Myocyte (in vitro differentiated cells): ENCODE measurements at regions not wholly inside any gene's neighbourhood (a gene's known extent, or its start where the extent isn't known, plus 50 kb on each side); places are given as distances from the start of the nearest gene placed in this dataset.
A peak's percentile ranks its signal among the peaks of the same experiment; 100 is the strongest.

ENCODE experiments used
- DNase-seq: peaks from one replicate; pipeline ENCODE4 v3.0.0-alpha.2; 2012; ENCODE audit warnings: low read depth

GRCh38 chr6:112795316-112795715, 448.2 kb downstream of the RFPL4B start:
- DNase-seq = no peak

GRCh38 chr6:112796712-112797111, 449.6 kb downstream of the RFPL4B start:
- DNase-seq = no peak

GRCh38 chr6:112799889-112800288, 452.8 kb downstream of the RFPL4B start:
- no peak for DNase-seq

- no peak for DNase-seq
Observed at GRCh38 chr6:112800439-112800838, 453.3 kb downstream of the RFPL4B start.

GRCh38 chr6:112800916-112801315, 453.8 kb downstream of the RFPL4B start:
- DNase-seq = no peak

- no peak for DNase-seq
Observed at GRCh38 chr6:112801468-112802080, 454.4 kb downstream of the RFPL4B start.

- DNase-seq = peak; percentile 74
Observed at GRCh38 chr6:112802144-112802543, 455.0 kb downstream of the RFPL4B start.

GRCh38 chr6:112804638-112805330, 457.7 kb downstream of the RFPL4B start:
- DNase-seq = no peak

- no peak for DNase-seq
Observed at GRCh38 chr6:112806163-112806865, 459.2 kb downstream of the RFPL4B start.

- DNase-seq = no peak
Observed at GRCh38 chr6:112821476-112821875, 474.3 kb downstream of the RFPL4B start.

- no peak for DNase-seq
Observed at GRCh38 chr6:112822769-112823168, 475.6 kb downstream of the RFPL4B start.

GRCh38 chr6:112827793-112828192, 480.7 kb downstream of the RFPL4B start:
- DNase-seq = peak; percentile 27

- no peak for DNase-seq
Observed at GRCh38 chr6:112831022-112831421, 483.9 kb downstream of the RFPL4B start.

- peak; percentile 89 for DNase-seq
Observed at GRCh38 chr6:112833581-112834131, 486.5 kb downstream of the RFPL4B start.

- DNase-seq = no peak
Observed at GRCh38 chr6:112835078-112835477, 487.9 kb downstream of the RFPL4B start.

- peak; percentile 47 for DNase-seq
Observed at GRCh38 chr6:112839525-112839961, 492.4 kb downstream of the RFPL4B start.

GRCh38 chr6:112841553-112842329, 494.6 kb downstream of the RFPL4B start:
- no peak for DNase-seq

- DNase-seq = no peak
Observed at GRCh38 chr6:112842330-112842685, 495.2 kb downstream of the RFPL4B start.

GRCh38 chr6:112846681-112847080, 499.6 kb downstream of the RFPL4B start:
- peak; percentile 63 for DNase-seq

- no peak for DNase-seq
Observed at GRCh38 chr6:112851146-112851545, 504.0 kb downstream of the RFPL4B start.

GRCh38 chr6:112853162-112853561, 506.0 kb downstream of the RFPL4B start:
- DNase-seq = no peak
